Ectodermal cell (in vitro differentiated cells): ENCODE measurements at regions not wholly inside any gene's neighbourhood (a gene's known extent, or its start where the extent isn't known, plus 50 kb on each side); places are given as distances from the start of the nearest gene placed in this dataset.
"Not testable (repeated sequence)": the region's sequence is repeated elsewhere in the genome, so short reads cannot be mapped to it uniquely, and the experiment has no call there.

Experiments
- H3K27ac ChIP-seq: 2 replicates; pipeline ENCODE4 v1.7.0; 2013; ENCODE audit warnings: mild to moderate bottlenecking, low read depth, low read length; ENCODE audit not compliant: insufficient read depth, poor library complexity, severe bottlenecking
- H3K27me3 ChIP-seq: 2 replicates; pipeline ENCODE4 v1.7.0; 2013; ENCODE audit warnings: mild to moderate bottlenecking, low read length; ENCODE audit not compliant: insufficient read depth, control insufficient read depth, poor library complexity, severe bottlenecking
- H3K36me3 ChIP-seq: one replicate; pipeline ENCODE4 v1.7.0; 2013; ENCODE audit warnings: low read length; ENCODE audit not compliant: control insufficient read depth, insufficient read depth
- H3K4me1 ChIP-seq: one replicate; pipeline ENCODE4 v1.7.0; 2013; ENCODE audit warnings: low read length; ENCODE audit not compliant: control insufficient read depth, insufficient read depth
- H3K4me3 ChIP-seq: 2 replicates; pipeline ENCODE4 v1.7.0; 2013; ENCODE audit warnings: low read depth, low read length, control low read depth; ENCODE audit not compliant: insufficient read depth
- H3K9me3 ChIP-seq: 2 replicates; pipeline ENCODE4 v1.7.0; 2013; ENCODE audit warnings: mild to moderate bottlenecking, low read length, moderate library complexity; ENCODE audit not compliant: control insufficient read depth
- WGBS, 2 experiments: methylation state at CpG; one replicate each; pipeline ENCODE4 v1.1.7; 2013; ENCODE audit warnings: missing lambda C conversion rate in 2 of 2; 5-methylcytosine and 5-hydroxymethylcytosine counted together

- H3K27me3 ChIP-seq, result no peaks in the 10 kb centered on the region
- no peaks in the 10 kb centered on the region for H3K9me3 ChIP-seq
- 81 to 85% methylated on average over 5 of the region's 5 CpGs for WGBS, 2 experiments
- peaks cover 12% of the 10 kb centered on the region for H3K4me1 ChIP-seq
- no peak overlapping the region for H3K27ac ChIP-seq
- H3K4me3 ChIP-seq, result no peak overlapping the region
- H3K36me3 ChIP-seq, result no peaks in the 10 kb centered on the region
Observed at GRCh38 chr7:152914014-152914844, 154.7 kb downstream of the ACTR3B start.

GRCh38 chr7:152914845-152915102 is 155.2 kb downstream of the ACTR3B start:
- not testable (repeated sequence) for H3K36me3 ChIP-seq, H3K4me1 ChIP-seq, H3K27me3 ChIP-seq, H3K27ac ChIP-seq, H3K9me3 ChIP-seq, H3K4me3 ChIP-seq
- 94 to 100% methylated on average over 1 of the region's 1 CpG for WGBS, 2 experiments

- H3K9me3 ChIP-seq, result no peaks in the 10 kb centered on the region
- WGBS, 2 experiments, result 95% methylated on average over 16 of the region's 16 CpGs
- no peak overlapping the region for H3K27ac ChIP-seq
- H3K4me1 ChIP-seq, result no peaks in the 10 kb centered on the region
- no peaks in the 10 kb centered on the region for H3K36me3 ChIP-seq
- peaks cover 27% of the 10 kb centered on the region for H3K27me3 ChIP-seq
- no peak overlapping the region for H3K4me3 ChIP-seq
Observed at GRCh38 chr7:152922318-152923081, 162.9 kb downstream of the ACTR3B start.

- Histone ChIP-seq H3K9me3 (no peaks in the 10 kb centered on the region), H3K4me3 (no peak overlapping the region), H3K27ac (no peak overlapping the region), H3K27me3 (peaks cover 27% of the 10 kb centered on the region), H3K36me3 (no peaks in the 10 kb centered on the region), H3K4me1 (no peaks in the 10 kb centered on the region)
- 93% methylated on average over 12 of the region's 12 CpGs for WGBS, 2 experiments
Observed at GRCh38 chr7:152923711-152924110, 164.2 kb downstream of the ACTR3B start.

GRCh38 chr7:152924238-152924637 is 164.7 kb downstream of the ACTR3B start:
- Histone ChIP-seq H3K27ac (no peak overlapping the region), H3K36me3 (no peaks in the 10 kb centered on the region), H3K27me3 (peaks cover 27% of the 10 kb centered on the region), H3K4me1 (no peaks in the 10 kb centered on the region), H3K9me3 (no peaks in the 10 kb centered on the region), H3K4me3 (no peak overlapping the region)
- WGBS, 2 experiments, result 89 to 92% methylated on average over 6 of the region's 6 CpGs

- no peaks in the 10 kb centered on the region for H3K36me3 ChIP-seq
- H3K27me3 ChIP-seq, result peaks cover 27% of the 10 kb centered on the region
- 36 to 39% methylated on average over 33 of the region's 33 CpGs for WGBS, 2 experiments
- peak overlapping the region; percentile 71 for H3K4me3 ChIP-seq
- no peak overlapping the region for H3K27ac ChIP-seq
- H3K4me1 ChIP-seq, result no peaks in the 10 kb centered on the region
- no peaks in the 10 kb centered on the region for H3K9me3 ChIP-seq
Observed at GRCh38 chr7:152924826-152925411, 165.4 kb downstream of the ACTR3B start.

GRCh38 chr7:152925412-152926147 is 166.0 kb downstream of the ACTR3B start:
- peak overlapping the region; percentile 71 for H3K4me3 ChIP-seq
- no peaks in the 10 kb centered on the region for H3K36me3 ChIP-seq
- peaks cover 27% of the 10 kb centered on the region for H3K27me3 ChIP-seq
- WGBS, 2 experiments, result 1% methylated on average over 74 of the region's 74 CpGs
- no peaks in the 10 kb centered on the region for H3K9me3 ChIP-seq
- H3K4me1 ChIP-seq, result no peaks in the 10 kb centered on the region
- H3K27ac ChIP-seq, result no peak overlapping the region

GRCh38 chr7:152931633-152932032 is 172.1 kb downstream of the ACTR3B start:
- Histone ChIP-seq H3K4me1 (no peaks in the 10 kb centered on the region), H3K27ac (no peak overlapping the region), H3K9me3 (no peaks in the 10 kb centered on the region), H3K36me3 (no peaks in the 10 kb centered on the region), H3K4me3 (no peak overlapping the region), H3K27me3 (no peaks in the 10 kb centered on the region)
- WGBS, 2 experiments, result 85 to 95% methylated on average over 6 of the region's 6 CpGs

GRCh38 chr7:152937282-152937681 is 177.7 kb downstream of the ACTR3B start:
- Histone ChIP-seq H3K4me1 (no peaks in the 10 kb centered on the region), H3K9me3 (no peaks in the 10 kb centered on the region), H3K27ac (no peak overlapping the region), H3K27me3 (no peaks in the 10 kb centered on the region), H3K36me3 (no peaks in the 10 kb centered on the region), H3K4me3 (no peak overlapping the region)
- WGBS, 2 experiments, result 94 to 95% methylated on average over 1 of the region's 1 CpG

GRCh38 chr7:152946616-152947015 is 187.1 kb downstream of the ACTR3B start:
- not testable (repeated sequence) for H3K4me3 ChIP-seq, H3K9me3 ChIP-seq, H3K27ac ChIP-seq, H3K36me3 ChIP-seq, H3K27me3 ChIP-seq, H3K4me1 ChIP-seq
- 95 to 97% methylated on average over 2 of the region's 2 CpGs for WGBS, 2 experiments
